HepG2 (cell line): ENCODE measurements at regions not wholly inside any gene's neighbourhood (a gene's known extent, or its start where the extent isn't known, plus 50 kb on each side); places are given as distances from the start of the nearest gene placed in this dataset.

ENCODE experiments used
- CREB1 ChIP-seq, 2 experiments: fragments of 450-650 bp in 1 of 2; IDR thresholded peaks; 2 replicates each; pipeline ENCODE4 v1.6.1; 2016 to 2017; ENCODE audit warnings: control low read depth in 1 of 2, mild to moderate bottlenecking in 1 of 2, missing compliant biosample characterization in 1 of 2, missing genetic modification characterization in 1 of 2
- ESRRA ChIP-seq: sonication (generic); formaldehyde crosslinking; IDR thresholded peaks from 2 replicates; pipeline ENCODE4 v1.5.1; 2020; ENCODE audit warnings: mild to moderate bottlenecking, low read depth, missing genetic modification reagents
- EZH2 ChIP-seq: conservative IDR thresholded peaks from 2 replicates; pipeline ENCODE4 v1.6.1; 2012; ENCODE audit warnings: mild to moderate bottlenecking, low read depth, low read length, moderate library complexity
- IRF9 ChIP-seq: sonication (generic); formaldehyde crosslinking; IDR thresholded peaks from 2 replicates; pipeline ENCODE4 v1.8.0; 2022; ENCODE audit warnings: missing genetic modification reagents, mild to moderate bottlenecking, borderline replicate concordance
- NFYB ChIP-seq: sonication (generic); formaldehyde crosslinking; IDR thresholded peaks from 2 replicates; pipeline ENCODE4 v1.4.0; 2020; ENCODE audit warnings: missing genetic modification reagents
- ZFP41 ChIP-seq: sonication (generic); formaldehyde crosslinking; IDR thresholded peaks from 2 replicates; pipeline ENCODE4 v1.4.0; 2020; ENCODE audit warnings: mild to moderate bottlenecking, missing genetic modification reagents, borderline replicate concordance
- ZNF788 ChIP-seq: sonication (generic); formaldehyde crosslinking; IDR thresholded peaks from 2 replicates; pipeline ENCODE4 v1.5.0; 2020; ENCODE audit warnings: mild to moderate bottlenecking, missing genetic modification reagents, borderline replicate concordance

- TF ChIP-seq IRF9 (CRISPR knock-in tag) (no peak), ZNF788 (CRISPR knock-in tag) (no peak), NFYB (CRISPR knock-in tag) (no peak), ESRRA (no peak), EZH2 (no peak), CREB1 (IDR thresholded peaks at IDR 0.05) (no peak), CREB1 (CRISPR knock-in tag; IDR thresholded peaks at IDR 0.05) (no peak), ZFP41 (CRISPR knock-in tag) (no peak)
Observed at GRCh38 chr5:5980538-5980895, 397.8 kb downstream of the MED10 start.
